ENCODE measurements at regions not wholly inside any gene's neighbourhood (a gene's known extent, or its start where the extent isn't known, plus 50 kb on each side); places are given as distances from the start of the nearest gene placed in this dataset.

GRCh38 chr6:169990095-169991030 is 238.9 kb downstream of the ERMARD start:
- Histone ChIP-seq H3K27ac (no peak overlapping the region), H3K27me3 (no peaks in the 10 kb centered on the region), H3K4me1 (no peaks in the 10 kb centered on the region), H3K36me3 (no peaks in the 10 kb centered on the region), H3K4me3 (no peak overlapping the region), H3K9me3 (no peaks in the 10 kb centered on the region)
- WGBS, 2 donors: 63 to 74% methylated on average over 32 of the region's 32 CpGs
- intact Hi-C loops (cut with DNase I): no loop called here
- DNase-seq: peak; percentile 69
- TF ChIP-seq EP300 (IDR thresholded peaks at IDR 0.05) (no peak), CTCF (IDR thresholded peaks at IDR 0.05) (no peak), POLR2AphosphoS5 (IDR thresholded peaks at IDR 0.05) (peak in 1 of 4 donors; percentile 16)

- no peak for TF ChIP-seq POLR2A (IDR thresholded peaks at IDR 0.05)
- no peak for TF ChIP-seq CTCF (IDR thresholded peaks at IDR 0.05)
- no peak for TF ChIP-seq POLR2AphosphoS5 (IDR thresholded peaks at IDR 0.05)
- H3K27me3 ChIP-seq: no peaks in the 10 kb centered on the region
- no peak overlapping the region for H3K27ac ChIP-seq
- no peak overlapping the region for H3K4me3 ChIP-seq
- H3K36me3 ChIP-seq: no peaks in the 10 kb centered on the region
- WGBS, 2 donors: 77 to 84% methylated on average over 8 of the region's 8 CpGs
- DNase-seq: no peak
- intact Hi-C loops (cut with DNase I): no loop called here
- H3K9me3 ChIP-seq: no peaks in the 10 kb centered on the region
- no peaks in the 10 kb centered on the region for H3K4me1 ChIP-seq
Observed at GRCh38 chr6:169989594-169989993, 238.2 kb downstream of the ERMARD start.

- H3K27ac ChIP-seq: no peak overlapping the region
- intact Hi-C loops (cut with DNase I): no loop called here
- no peaks in the 10 kb centered on the region for H3K9me3 ChIP-seq
- no peaks in the 10 kb centered on the region for H3K36me3 ChIP-seq
- H3K4me3 ChIP-seq: no peak overlapping the region
- WGBS, 2 donors: 92 to 95% methylated on average over 25 of the region's 25 CpGs
- H3K4me1 ChIP-seq: no peaks in the 10 kb centered on the region
- no peaks in the 10 kb centered on the region for H3K27me3 ChIP-seq
- peak; percentile 49 for DNase-seq
- TF ChIP-seq CTCF (IDR thresholded peaks at IDR 0.05): no peak
- no peak for TF ChIP-seq POLR2AphosphoS5 (IDR thresholded peaks at IDR 0.05)
- no peak for TF ChIP-seq POLR2A (IDR thresholded peaks at IDR 0.05)
- no peak for TF ChIP-seq EP300 (IDR thresholded peaks at IDR 0.05)
Observed at GRCh38 chr6:169988769-169989550, 237.5 kb downstream of the ERMARD start.

GRCh38 chr6:169986848-169987498 is 235.6 kb downstream of the ERMARD start:
- no peak overlapping the region for H3K4me3 ChIP-seq
- H3K27ac ChIP-seq: no peak overlapping the region
- DNase-seq: peak; percentile 61
- H3K27me3 ChIP-seq: no peaks in the 10 kb centered on the region
- no peaks in the 10 kb centered on the region for H3K9me3 ChIP-seq
- no peaks in the 10 kb centered on the region for H3K4me1 ChIP-seq
- TF ChIP-seq POLR2AphosphoS5 (IDR thresholded peaks at IDR 0.05) (no peak), EP300 (IDR thresholded peaks at IDR 0.05) (no peak), CTCF (IDR thresholded peaks at IDR 0.05) (no peak), POLR2A (IDR thresholded peaks at IDR 0.05) (no peak)
- no peaks in the 10 kb centered on the region for H3K36me3 ChIP-seq
- 83 to 86% methylated on average over 35 of the region's 35 CpGs for WGBS, 2 donors
- intact Hi-C loops (cut with DNase I): no loop called here
